HUES6 (cell line): ENCODE measurements at regions not wholly inside any gene's neighbourhood (a gene's known extent, or its start where the extent isn't known, plus 50 kb on each side); places are given as distances from the start of the nearest gene placed in this dataset.
"Not testable (repeated sequence)": the region's sequence is repeated elsewhere in the genome, so short reads cannot be mapped to it uniquely, and the experiment has no call there.

Experiments used
- H3K27ac ChIP-seq: 2 replicates; pipeline ENCODE4 v1.7.0; 2013; ENCODE audit warnings: low read depth, mild to moderate bottlenecking, low read length, inconsistent platforms
- H3K27me3 ChIP-seq: 2 replicates; pipeline ENCODE4 v1.6.1; 2013; ENCODE audit warnings: low read length; ENCODE audit not compliant: control insufficient read depth, insufficient read depth
- H3K36me3 ChIP-seq: 2 replicates; pipeline ENCODE4 v1.6.1; 2013; ENCODE audit warnings: low read length; ENCODE audit not compliant: control insufficient read depth, insufficient read depth
- H3K4me1 ChIP-seq: 2 replicates; pipeline ENCODE4 v1.6.1; 2013; ENCODE audit warnings: low read length; ENCODE audit not compliant: control insufficient read depth, insufficient read depth
- H3K4me3 ChIP-seq: 2 replicates; pipeline ENCODE4 v1.5.1; 2013; ENCODE audit warnings: low read depth, low read length
- H3K9ac ChIP-seq: one replicate; pipeline ENCODE4 v1.6.1; 2013; ENCODE audit warnings: mild to moderate bottlenecking, low read length
- H3K9me3 ChIP-seq: 2 replicates; pipeline ENCODE4 v1.6.1; 2013; ENCODE audit warnings: low read depth, low read length; ENCODE audit not compliant: control insufficient read depth, insufficient read depth

GRCh38 chr1:190665045-190665444, 187.4 kb upstream of the BRINP3 start:
- H3K27me3 ChIP-seq: no peaks in the 10 kb centered on the region
- H3K4me3 ChIP-seq: no peak overlapping the region
- no peaks in the 10 kb centered on the region for H3K4me1 ChIP-seq
- H3K9me3 ChIP-seq: no peaks in the 10 kb centered on the region
- H3K27ac ChIP-seq: no peak overlapping the region
- H3K9ac ChIP-seq: no peak overlapping the region
- no peaks in the 10 kb centered on the region for H3K36me3 ChIP-seq

- Histone ChIP-seq H3K36me3 (no peaks in the 10 kb centered on the region), H3K4me1 (no peaks in the 10 kb centered on the region), H3K9me3 (no peaks in the 10 kb centered on the region), H3K4me3 (no peak overlapping the region), H3K27ac (no peak overlapping the region), H3K9ac (no peak overlapping the region), H3K27me3 (no peaks in the 10 kb centered on the region)
Measured at GRCh38 chr1:190667914-190668313, 190.2 kb upstream of the BRINP3 start.

GRCh38 chr1:190679044-190679443, 201.4 kb upstream of the BRINP3 start:
- Histone ChIP-seq H3K4me3 (no peak overlapping the region), H3K27ac (no peak overlapping the region), H3K36me3 (no peaks in the 10 kb centered on the region), H3K4me1 (no peaks in the 10 kb centered on the region), H3K9ac (no peak overlapping the region), H3K27me3 (no peaks in the 10 kb centered on the region), H3K9me3 (peaks cover 5% of the 10 kb centered on the region; the same call in 1 of the 2 replicates)

- Histone ChIP-seq H3K4me1 (no peaks in the 10 kb centered on the region), H3K9ac (no peak overlapping the region), H3K27me3 (no peaks in the 10 kb centered on the region), H3K36me3 (no peaks in the 10 kb centered on the region), H3K27ac (no peak overlapping the region), H3K9me3 (0 out of 2 replicates have a peak, but pooled peaks cover under 1% of the 10 kb centered on the region), H3K4me3 (no peak overlapping the region)
Measured at GRCh38 chr1:190679454-190679853, 201.8 kb upstream of the BRINP3 start.

GRCh38 chr1:190679983-190680382, 202.3 kb upstream of the BRINP3 start:
- H3K27ac ChIP-seq: no peak overlapping the region
- H3K4me3 ChIP-seq: no peak overlapping the region
- H3K27me3 ChIP-seq: no peaks in the 10 kb centered on the region
- no peaks in the 10 kb centered on the region for H3K4me1 ChIP-seq
- H3K9me3 ChIP-seq: no peaks in the 10 kb centered on the region
- H3K9ac ChIP-seq: no peak overlapping the region
- no peaks in the 10 kb centered on the region for H3K36me3 ChIP-seq

GRCh38 chr1:190685676-190686075, 208.0 kb upstream of the BRINP3 start:
- no peak overlapping the region for H3K4me3 ChIP-seq
- no peaks in the 10 kb centered on the region for H3K36me3 ChIP-seq
- no peak overlapping the region for H3K9ac ChIP-seq

GRCh38 chr1:190688096-190688495, 210.4 kb upstream of the BRINP3 start:
- Histone ChIP-seq H3K27me3 (no peaks in the 10 kb centered on the region), H3K36me3 (no peaks in the 10 kb centered on the region), H3K9ac (no peak overlapping the region), H3K27ac (no peak overlapping the region), H3K4me1 (no peaks in the 10 kb centered on the region), H3K9me3 (no peaks in the 10 kb centered on the region), H3K4me3 (no peak overlapping the region)

More at GRCh38 chr1:190685676-190686075, 208.0 kb upstream of the BRINP3 start:
- no peaks in the 10 kb centered on the region for H3K9me3 ChIP-seq
- no peaks in the 10 kb centered on the region for H3K4me1 ChIP-seq
- no peaks in the 10 kb centered on the region for H3K27me3 ChIP-seq
- H3K27ac ChIP-seq: no peak overlapping the region

- not testable (repeated sequence) for H3K4me3 ChIP-seq, H3K27me3 ChIP-seq, H3K27ac ChIP-seq, H3K9me3 ChIP-seq, H3K9ac ChIP-seq, H3K36me3 ChIP-seq, H3K4me1 ChIP-seq
Measured at GRCh38 chr1:190698488-190698887, 220.8 kb upstream of the BRINP3 start.

- Histone ChIP-seq H3K27me3 (no peaks in the 10 kb centered on the region), H3K9ac (no peak overlapping the region), H3K36me3 (no peaks in the 10 kb centered on the region), H3K27ac (no peak overlapping the region), H3K4me3 (no peak overlapping the region), H3K4me1 (no peaks in the 10 kb centered on the region), H3K9me3 (no peaks in the 10 kb centered on the region)
Measured at GRCh38 chr1:190699165-190699564, 221.5 kb upstream of the BRINP3 start.

GRCh38 chr1:190708418-190709057, 230.9 kb upstream of the BRINP3 start:
- Histone ChIP-seq H3K4me3 (no peak overlapping the region), H3K9me3 (no peaks in the 10 kb centered on the region), H3K4me1 (no peaks in the 10 kb centered on the region), H3K9ac (no peak overlapping the region), H3K27ac (no peak overlapping the region), H3K27me3 (no peaks in the 10 kb centered on the region), H3K36me3 (no peaks in the 10 kb centered on the region)

GRCh38 chr1:190711069-190711468, 233.4 kb upstream of the BRINP3 start:
- Histone ChIP-seq H3K9me3 (no peaks in the 10 kb centered on the region), H3K4me3 (no peak overlapping the region), H3K4me1 (no peaks in the 10 kb centered on the region)

GRCh38 chr1:190717055-190717454, 239.4 kb upstream of the BRINP3 start:
- Histone ChIP-seq H3K4me3 (no peak overlapping the region), H3K27ac (no peak overlapping the region), H3K27me3 (no peaks in the 10 kb centered on the region), H3K36me3 (no peaks in the 10 kb centered on the region), H3K9ac (no peak overlapping the region), H3K9me3 (no peaks in the 10 kb centered on the region), H3K4me1 (no peaks in the 10 kb centered on the region)

More at GRCh38 chr1:190711069-190711468, 233.4 kb upstream of the BRINP3 start:
- H3K27ac ChIP-seq: no peak overlapping the region
- H3K9ac ChIP-seq: no peak overlapping the region
- H3K27me3 ChIP-seq: no peaks in the 10 kb centered on the region
- no peaks in the 10 kb centered on the region for H3K36me3 ChIP-seq
